ENCODE measurements at regions not wholly inside any gene's neighbourhood (a gene's known extent, or its start where the extent isn't known, plus 50 kb on each side); places are given as distances from the start of the nearest gene placed in this dataset.

GRCh38 chr6:6845603-6846002, 257.1 kb downstream of the LY86 start (continued):
- TF ChIP-seq ZNF114 (CRISPR knock-in tag; IDR thresholded peaks at IDR 0.05) = no peak
- TF ChIP-seq, protein P1, sequence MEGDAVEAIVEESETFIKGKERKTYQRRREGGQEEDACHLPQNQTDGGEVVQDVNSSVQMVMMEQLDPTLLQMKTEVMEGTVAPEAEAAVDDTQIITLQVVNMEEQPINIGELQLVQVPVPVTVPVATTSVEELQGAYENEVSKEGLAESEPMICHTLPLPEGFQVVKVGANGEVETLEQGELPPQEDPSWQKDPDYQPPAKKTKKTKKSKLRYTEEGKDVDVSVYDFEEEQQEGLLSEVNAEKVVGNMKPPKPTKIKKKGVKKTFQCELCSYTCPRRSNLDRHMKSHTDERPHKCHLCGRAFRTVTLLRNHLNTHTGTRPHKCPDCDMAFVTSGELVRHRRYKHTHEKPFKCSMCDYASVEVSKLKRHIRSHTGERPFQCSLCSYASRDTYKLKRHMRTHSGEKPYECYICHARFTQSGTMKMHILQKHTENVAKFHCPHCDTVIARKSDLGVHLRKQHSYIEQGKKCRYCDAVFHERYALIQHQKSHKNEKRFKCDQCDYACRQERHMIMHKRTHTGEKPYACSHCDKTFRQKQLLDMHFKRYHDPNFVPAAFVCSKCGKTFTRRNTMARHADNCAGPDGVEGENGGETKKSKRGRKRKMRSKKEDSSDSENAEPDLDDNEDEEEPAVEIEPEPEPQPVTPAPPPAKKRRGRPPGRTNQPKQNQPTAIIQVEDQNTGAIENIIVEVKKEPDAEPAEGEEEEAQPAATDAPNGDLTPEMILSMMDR (conservative IDR thresholded peaks at IDR 0.05; ENCODE audit: low read depth in 2 of 2) = no peak

- no peaks in the 10 kb centered on the region for H4K20me1 ChIP-seq (replicated peaks; ENCODE audit: insufficient read depth)
- Mint-ChIP-seq H3K4me3 (no peak overlapping the region), H3K36me3 (ENCODE audit: low read depth) (no peaks in the 10 kb centered on the region), H3K27ac (no peak overlapping the region), H3K4me1 (peaks cover 4% of the 10 kb centered on the region; the same call in 2 of the 3 replicates), H3K27me3 (ENCODE audit: insufficient read depth, low read depth, poor library complexity) (peaks cover 4% of the 10 kb centered on the region), H3K9me3 (peaks cover 6% of the 10 kb centered on the region; the same call in 2 of the 3 replicates)
- H2AFZ ChIP-seq = no peak overlapping the region
- no peak overlapping the region for H3K4me2 ChIP-seq
- TF ChIP-seq EZH2phosphoT487 (IDR thresholded peaks at IDR 0.05; ENCODE audit: unreplicated experiment) (no peak), ZNF331 (CRISPR knock-in tag; IDR thresholded peaks at IDR 0.05; ENCODE audit: low read depth) (no peak), JUNB (IDR thresholded peaks at IDR 0.05; ENCODE audit: unreplicated experiment) (no peak), NANOG (IDR thresholded peaks at IDR 0.05; ENCODE audit: borderline replicate concordance) (no peak), CREB1 (CRISPR knock-in tag; IDR thresholded peaks at IDR 0.05; ENCODE audit: low read depth) (no peak), STAT1 (IDR thresholded peaks at IDR 0.05; ENCODE audit: unreplicated experiment) (no peak)
- TF ChIP-seq, protein P1 (conservative IDR thresholded peaks at IDR 0.05; ENCODE audit: low read depth in 2 of 2) = no peak
- TF ChIP-seq, protein P2, sequence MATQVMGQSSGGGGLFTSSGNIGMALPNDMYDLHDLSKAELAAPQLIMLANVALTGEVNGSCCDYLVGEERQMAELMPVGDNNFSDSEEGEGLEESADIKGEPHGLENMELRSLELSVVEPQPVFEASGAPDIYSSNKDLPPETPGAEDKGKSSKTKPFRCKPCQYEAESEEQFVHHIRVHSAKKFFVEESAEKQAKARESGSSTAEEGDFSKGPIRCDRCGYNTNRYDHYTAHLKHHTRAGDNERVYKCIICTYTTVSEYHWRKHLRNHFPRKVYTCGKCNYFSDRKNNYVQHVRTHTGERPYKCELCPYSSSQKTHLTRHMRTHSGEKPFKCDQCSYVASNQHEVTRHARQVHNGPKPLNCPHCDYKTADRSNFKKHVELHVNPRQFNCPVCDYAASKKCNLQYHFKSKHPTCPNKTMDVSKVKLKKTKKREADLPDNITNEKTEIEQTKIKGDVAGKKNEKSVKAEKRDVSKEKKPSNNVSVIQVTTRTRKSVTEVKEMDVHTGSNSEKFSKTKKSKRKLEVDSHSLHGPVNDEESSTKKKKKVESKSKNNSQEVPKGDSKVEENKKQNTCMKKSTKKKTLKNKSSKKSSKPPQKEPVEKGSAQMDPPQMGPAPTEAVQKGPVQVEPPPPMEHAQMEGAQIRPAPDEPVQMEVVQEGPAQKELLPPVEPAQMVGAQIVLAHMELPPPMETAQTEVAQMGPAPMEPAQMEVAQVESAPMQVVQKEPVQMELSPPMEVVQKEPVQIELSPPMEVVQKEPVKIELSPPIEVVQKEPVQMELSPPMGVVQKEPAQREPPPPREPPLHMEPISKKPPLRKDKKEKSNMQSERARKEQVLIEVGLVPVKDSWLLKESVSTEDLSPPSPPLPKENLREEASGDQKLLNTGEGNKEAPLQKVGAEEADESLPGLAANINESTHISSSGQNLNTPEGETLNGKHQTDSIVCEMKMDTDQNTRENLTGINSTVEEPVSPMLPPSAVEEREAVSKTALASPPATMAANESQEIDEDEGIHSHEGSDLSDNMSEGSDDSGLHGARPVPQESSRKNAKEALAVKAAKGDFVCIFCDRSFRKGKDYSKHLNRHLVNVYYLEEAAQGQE (IDR thresholded peaks at IDR 0.05; ENCODE audit: unreplicated experiment) = no peak
- TF ChIP-seq, protein P3, sequence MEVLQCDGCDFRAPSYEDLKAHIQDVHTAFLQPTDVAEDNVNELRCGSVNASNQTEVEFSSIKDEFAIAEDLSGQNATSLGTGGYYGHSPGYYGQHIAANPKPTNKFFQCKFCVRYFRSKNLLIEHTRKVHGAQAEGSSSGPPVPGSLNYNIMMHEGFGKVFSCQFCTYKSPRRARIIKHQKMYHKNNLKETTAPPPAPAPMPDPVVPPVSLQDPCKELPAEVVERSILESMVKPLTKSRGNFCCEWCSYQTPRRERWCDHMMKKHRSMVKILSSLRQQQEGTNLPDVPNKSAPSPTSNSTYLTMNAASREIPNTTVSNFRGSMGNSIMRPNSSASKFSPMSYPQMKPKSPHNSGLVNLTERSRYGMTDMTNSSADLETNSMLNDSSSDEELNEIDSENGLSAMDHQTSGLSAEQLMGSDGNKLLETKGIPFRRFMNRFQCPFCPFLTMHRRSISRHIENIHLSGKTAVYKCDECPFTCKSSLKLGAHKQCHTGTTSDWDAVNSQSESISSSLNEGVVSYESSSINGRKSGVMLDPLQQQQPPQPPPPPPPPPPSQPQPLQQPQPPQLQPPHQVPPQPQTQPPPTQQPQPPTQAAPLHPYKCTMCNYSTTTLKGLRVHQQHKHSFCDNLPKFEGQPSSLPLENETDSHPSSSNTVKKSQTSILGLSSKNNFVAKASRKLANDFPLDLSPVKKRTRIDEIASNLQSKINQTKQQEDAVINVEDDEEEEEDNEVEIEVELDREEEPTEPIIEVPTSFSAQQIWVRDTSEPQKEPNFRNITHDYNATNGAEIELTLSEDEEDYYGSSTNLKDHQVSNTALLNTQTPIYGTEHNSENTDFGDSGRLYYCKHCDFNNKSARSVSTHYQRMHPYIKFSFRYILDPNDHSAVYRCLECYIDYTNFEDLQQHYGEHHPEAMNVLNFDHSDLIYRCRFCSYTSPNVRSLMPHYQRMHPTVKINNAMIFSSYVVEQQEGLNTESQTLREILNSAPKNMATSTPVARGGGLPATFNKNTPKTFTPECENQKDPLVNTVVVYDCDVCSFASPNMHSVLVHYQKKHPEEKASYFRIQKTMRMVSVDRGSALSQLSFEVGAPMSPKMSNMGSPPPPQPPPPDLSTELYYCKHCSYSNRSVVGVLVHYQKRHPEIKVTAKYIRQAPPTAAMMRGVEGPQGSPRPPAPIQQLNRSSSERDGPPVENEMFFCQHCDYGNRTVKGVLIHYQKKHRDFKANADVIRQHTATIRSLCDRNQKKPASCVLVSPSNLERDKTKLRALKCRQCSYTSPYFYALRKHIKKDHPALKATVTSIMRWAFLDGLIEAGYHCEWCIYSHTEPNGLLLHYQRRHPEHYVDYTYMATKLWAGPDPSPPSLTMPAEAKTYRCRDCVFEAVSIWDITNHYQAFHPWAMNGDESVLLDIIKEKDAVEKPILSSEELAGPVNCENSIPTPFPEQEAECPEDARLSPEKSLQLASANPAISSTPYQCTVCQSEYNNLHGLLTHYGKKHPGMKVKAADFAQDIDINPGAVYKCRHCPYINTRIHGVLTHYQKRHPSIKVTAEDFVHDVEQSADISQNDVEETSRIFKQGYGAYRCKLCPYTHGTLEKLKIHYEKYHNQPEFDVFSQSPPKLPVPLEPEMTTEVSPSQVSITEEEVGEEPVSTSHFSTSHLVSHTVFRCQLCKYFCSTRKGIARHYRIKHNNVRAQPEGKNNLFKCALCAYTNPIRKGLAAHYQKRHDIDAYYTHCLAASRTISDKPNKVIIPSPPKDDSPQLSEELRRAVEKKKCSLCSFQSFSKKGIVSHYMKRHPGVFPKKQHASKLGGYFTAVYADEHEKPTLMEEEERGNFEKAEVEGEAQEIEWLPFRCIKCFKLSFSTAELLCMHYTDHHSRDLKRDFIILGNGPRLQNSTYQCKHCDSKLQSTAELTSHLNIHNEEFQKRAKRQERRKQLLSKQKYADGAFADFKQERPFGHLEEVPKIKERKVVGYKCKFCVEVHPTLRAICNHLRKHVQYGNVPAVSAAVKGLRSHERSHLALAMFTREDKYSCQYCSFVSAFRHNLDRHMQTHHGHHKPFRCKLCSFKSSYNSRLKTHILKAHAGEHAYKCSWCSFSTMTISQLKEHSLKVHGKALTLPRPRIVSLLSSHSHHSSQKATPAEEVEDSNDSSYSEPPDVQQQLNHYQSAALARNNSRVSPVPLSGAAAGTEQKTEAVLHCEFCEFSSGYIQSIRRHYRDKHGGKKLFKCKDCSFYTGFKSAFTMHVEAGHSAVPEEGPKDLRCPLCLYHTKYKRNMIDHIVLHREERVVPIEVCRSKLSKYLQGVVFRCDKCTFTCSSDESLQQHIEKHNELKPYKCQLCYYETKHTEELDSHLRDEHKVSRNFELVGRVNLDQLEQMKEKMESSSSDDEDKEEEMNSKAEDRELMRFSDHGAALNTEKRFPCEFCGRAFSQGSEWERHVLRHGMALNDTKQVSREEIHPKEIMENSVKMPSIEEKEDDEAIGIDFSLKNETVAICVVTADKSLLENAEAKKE (CRISPR knock-in tag; IDR thresholded peaks at IDR 0.05) = no peak
- H3K79me2 ChIP-seq (replicated peaks; ENCODE audit: insufficient read depth) = no peaks in the 10 kb centered on the region
- ATAC-seq (no peak), DNase-seq (ENCODE audit: low spot score) (no peak)
- no peaks in the 10 kb centered on the region for H3K36me3 ChIP-seq (ENCODE audit: insufficient read depth)
- H3K4me1 ChIP-seq (ENCODE audit: insufficient read depth) = no peaks in the 10 kb centered on the region
- H3K9me2 ChIP-seq (ENCODE audit: insufficient read depth) = peaks cover 4% of the 10 kb centered on the region; the same call in 1 of the 2 replicates
- H3F3A ChIP-seq (replicated peaks; ENCODE audit: low read depth) = no peaks in the 10 kb centered on the region
- H3K27ac ChIP-seq (ENCODE audit: low read depth) = no peak overlapping the region
- no peaks in the 10 kb centered on the region for H3K27me3 ChIP-seq (ENCODE audit: insufficient read depth)
- no peak overlapping the region for H3K4me3 ChIP-seq
Measured at GRCh38 chr6:6847591-6847990, 259.1 kb downstream of the LY86 start.
